TTC549 (cell line): ENCODE measurements at regions not wholly inside any gene's neighbourhood (a gene's known extent, or its start where the extent isn't known, plus 50 kb on each side); places are given as distances from the start of the nearest gene placed in this dataset.

Experiments
- FAIRE-seq: peaks from 2 replicates; lab custom pipeline; 2012; peaks lifted over from hg19 to GRCh38; lab: Jason Lieb, UNC

DNA sequence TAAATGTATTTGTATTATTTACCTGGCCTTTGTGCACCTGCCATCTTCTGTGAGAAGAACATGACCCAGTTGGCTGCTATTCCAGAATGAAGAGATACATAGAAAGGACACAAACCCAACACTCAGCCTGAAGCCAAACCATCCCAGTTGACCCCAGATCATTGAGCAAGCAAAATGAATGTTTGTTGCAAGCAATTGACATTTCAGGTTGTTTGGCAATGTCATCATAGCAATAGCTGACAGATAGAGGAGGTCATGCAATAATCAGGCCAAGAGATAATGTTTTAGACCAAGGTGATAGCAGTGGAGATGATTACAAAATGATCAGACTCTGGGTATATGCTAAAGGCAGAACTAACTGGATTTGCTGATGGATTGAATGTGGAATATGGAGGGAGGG is 71.2 kb upstream of the TMEM164 start:
- no peak for FAIRE-seq

DNA sequence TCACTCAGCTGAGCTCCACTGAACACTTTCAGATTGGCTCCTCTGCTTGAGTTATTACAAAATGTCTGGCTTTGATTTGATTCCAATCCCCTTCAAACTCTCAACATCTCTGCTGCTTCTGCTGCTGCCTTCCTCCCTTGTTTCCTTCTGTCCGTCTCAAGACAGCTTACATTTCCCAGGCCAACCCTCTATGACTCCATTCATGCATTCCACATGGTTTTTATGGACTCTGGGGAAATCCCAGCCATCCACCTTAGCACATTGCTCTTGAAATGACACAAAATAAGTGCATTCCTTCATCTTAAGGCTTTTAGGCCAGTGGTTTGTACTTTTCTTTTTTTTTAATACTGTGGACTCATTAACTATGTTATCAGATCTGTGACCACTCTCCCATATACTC is 68.5 kb upstream of the TMEM164 start:
- FAIRE-seq, result no peak

DNA sequence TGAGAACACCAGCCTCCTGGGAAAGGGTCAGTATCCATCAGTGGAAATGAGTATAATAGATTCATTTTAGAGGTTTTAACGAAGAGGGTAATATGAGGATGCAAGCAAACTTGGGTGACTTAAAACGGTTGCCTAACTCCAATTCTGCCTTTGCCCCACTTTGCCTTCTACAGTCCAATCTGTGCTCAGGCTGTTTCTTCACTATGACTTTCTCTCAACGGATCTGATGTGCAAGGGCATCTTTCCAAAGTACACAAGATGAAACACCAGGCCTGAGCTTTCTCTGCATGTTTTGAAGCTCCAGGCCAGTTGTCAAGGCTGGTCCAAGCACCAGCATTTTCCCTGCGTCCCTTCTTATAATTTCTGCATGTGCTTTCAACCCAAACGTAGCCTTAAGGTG is 68.0 kb upstream of the TMEM164 start:
- no peak for FAIRE-seq

DNA sequence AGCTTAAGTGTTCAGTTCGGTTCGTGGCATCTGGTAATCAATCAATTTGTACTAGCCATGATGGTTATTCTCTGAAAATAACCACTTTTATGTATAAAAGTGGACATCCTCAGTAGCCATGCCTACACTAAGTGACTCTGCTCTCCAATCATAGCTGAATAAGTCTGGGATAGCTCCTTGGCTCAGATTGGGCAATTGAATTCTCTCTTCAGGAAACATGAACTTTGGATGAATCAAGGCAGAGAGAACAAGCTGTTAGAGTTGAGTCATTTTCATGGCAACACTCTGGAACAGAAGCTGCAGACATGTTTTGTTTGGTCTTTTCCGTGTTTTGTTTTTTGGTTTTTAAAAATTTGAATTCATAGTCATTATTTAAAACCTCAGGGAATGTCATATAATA is 66.8 kb upstream of the TMEM164 start:
- FAIRE-seq, result no peak

DNA sequence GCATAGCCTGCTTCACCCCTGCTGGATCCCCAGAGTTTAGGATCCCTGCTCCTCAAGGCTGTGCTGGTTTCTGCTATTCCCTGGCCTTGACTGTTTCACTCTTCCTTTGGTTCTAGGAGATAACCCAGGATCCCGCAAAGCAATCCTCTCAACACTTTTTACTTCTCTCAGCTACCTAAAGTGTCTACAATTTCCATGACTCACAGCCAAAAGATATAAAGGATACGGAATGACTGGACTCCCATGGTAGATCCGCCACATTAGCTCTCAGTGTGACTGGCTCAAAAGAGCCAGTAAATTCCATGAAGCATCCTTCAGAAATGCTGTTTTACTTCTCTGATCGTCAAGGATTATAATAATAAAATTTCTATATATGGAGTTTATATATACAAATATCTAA is 66.3 kb upstream of the TMEM164 start:
- FAIRE-seq, result no peak

DNA sequence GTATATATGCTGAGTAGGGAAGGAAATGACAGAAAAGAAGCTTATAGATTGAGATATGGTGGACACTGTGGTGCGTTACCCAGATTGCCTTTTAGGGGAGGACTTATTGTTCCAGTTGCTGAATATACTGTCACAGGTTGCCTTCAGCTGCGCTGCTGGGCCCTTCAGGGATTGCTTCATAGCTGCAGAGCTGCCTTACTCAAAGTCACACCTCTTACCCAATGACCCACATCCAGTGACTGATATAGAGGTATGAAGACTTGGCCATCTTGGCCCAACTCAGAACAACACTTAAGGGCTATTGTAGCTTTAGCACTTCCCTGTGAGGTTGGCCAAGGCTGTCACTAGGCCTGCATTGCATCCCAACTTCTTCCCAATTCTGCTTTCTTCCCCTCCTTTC is 63.4 kb upstream of the TMEM164 start:
- no peak for FAIRE-seq

DNA sequence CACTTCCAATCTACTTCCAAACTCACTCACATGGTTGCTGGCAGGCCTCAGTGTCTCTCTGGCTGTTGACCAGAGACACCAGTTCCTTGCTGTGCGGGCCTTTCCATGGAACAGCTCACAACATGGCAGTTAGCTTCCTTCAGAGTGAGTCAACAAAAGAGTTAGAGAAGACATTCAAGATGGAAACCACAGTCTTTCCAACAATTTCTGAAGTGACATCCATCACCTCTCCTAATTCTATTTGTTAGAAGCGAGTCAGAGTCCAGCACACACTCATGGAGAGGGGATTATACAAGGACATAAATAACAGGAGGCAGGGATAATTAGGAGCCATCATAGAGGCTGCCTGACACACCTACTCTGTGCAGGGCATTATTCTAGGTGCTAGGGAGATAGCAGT is 62.5 kb upstream of the TMEM164 start:
- FAIRE-seq, result no peak

DNA sequence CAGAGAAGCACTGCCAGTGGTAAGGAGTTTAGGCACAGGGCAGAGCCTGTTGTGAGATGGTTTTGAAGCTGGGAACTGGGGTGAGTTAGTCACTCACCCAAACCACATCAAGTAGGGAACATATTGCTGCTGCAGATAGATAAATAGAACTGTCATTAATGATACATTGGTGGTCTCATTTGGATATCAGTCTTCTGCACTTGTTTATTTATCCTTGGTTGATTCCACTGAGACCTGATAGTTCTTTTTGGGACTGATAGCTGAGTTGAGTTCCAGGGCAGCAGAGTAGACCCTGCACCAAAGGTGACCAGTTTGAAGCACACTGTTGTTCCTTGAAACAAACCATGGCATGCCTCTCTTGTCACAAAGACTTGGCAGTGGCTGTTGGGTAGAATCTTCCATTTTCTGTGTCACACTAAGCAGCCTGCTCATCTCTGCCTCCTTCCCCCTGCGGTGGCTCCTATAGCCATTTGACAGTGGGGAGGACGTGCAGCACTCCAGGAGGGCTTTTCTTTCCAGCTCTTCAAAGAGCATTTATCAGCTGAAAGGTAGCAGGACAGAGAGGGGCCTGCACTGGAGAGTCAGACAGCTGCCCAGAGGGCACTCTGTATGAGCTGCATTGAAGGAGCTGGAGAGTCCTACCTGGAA is 59.7 kb upstream of the TMEM164 start:
- no peak for FAIRE-seq

DNA sequence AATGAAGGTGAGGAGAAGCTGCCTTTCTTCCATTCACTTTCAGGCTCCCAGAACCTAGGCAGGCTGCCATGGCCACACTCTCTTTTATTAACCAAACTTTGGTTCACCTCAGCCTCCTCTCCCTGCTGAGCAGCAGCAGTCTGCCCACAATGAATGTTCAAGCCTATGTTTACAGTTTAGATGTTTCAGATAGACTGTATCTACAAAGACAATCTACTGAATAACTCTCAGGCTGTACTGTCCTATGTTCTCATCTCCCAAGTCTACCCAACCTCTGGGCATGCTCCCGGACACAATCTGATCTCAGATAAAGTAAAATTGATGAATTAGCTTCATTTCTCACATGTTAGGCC is 59.2 kb upstream of the TMEM164 start:
- FAIRE-seq, result no peak

DNA sequence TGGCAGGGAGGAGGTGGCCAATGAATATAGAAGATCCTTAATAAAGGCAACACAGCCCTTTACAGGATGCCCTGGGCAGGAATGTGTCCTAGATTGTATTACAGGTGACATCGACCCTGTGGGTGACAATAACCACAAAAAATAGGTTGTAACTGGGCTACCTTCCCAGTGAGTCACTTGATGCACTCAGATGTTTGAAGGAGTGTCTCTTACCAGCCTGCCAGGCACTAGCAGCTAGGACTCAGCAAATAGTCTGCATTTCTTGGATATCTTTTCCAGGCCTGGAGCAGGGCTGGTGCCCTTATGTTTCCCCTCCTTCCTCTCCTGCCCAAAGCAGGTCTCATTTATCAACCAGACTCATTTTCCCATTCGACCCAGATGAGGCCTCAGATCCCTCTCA is 50.9 kb upstream of the TMEM164 start:
- no peak for FAIRE-seq

DNA sequence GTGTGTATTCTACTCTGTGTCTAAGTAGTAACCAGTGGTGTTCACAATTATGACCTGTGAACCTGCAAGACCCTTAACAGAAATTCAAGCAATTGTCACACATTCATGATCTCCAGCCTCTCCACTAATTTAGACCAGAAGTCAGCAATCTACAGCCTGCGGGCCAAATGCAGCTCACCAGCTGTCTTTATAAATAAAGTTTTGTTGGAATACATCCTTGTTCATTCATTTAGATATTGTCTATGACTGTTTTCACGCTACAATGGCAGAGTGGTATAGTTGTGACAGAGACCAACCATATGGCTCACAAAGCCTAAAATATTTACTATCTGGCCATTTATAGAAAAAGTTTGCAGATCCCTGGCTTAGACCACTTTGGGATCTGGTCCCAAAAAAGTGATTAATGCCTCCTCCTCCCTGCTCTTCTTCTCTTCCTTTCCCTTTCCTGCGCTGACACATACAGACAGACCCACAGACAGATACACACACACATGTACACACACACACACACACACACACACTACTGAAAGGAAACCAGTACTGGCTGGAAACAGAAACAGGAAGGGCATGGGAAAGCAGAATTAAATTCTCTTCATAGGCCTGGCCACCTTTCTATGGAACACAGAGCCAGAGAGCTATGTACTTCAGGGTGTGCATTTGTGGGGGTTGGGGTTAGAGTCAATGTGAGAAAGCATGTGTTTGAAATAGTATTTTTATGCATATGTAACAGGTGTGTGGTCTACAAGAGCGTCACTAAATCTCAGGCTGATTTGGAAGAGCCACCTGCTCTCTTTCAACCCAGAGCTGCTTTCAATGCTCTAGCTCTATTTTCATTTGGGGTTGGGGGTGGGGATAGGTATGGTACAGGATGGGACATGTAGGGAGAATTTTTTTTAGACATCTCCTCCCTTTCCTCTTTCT is 49.7 kb upstream of the TMEM164 start:
- FAIRE-seq, result no peak
